22Rv1 (cell line): ENCODE measurements at regions not wholly inside any gene's neighbourhood (a gene's known extent, or its start where the extent isn't known, plus 50 kb on each side); places are given as distances from the start of the nearest gene placed in this dataset.

Source experiments
- CTCF ChIP-seq: fragments of 450-650 bp; IDR thresholded peaks from 2 replicates; pipeline ENCODE4 v1.5.1; 2017; ENCODE audit warnings: mild to moderate bottlenecking
- ZFX ChIP-seq: fragments of 450-650 bp; IDR thresholded peaks from 2 replicates; pipeline ENCODE4 v1.6.1; 2017; ENCODE audit warnings: antibody characterized with exemption, borderline replicate concordance

GRCh38 chr10:128612195-128612594 lies 486.0 kb upstream of the MKI67 start:
- TF ChIP-seq CTCF (no peak), ZFX (no peak)
